ENCODE measurements at regions not wholly inside any gene's neighbourhood (a gene's known extent, or its start where the extent isn't known, plus 50 kb on each side); places are given as distances from the start of the nearest gene placed in this dataset.

DNA sequence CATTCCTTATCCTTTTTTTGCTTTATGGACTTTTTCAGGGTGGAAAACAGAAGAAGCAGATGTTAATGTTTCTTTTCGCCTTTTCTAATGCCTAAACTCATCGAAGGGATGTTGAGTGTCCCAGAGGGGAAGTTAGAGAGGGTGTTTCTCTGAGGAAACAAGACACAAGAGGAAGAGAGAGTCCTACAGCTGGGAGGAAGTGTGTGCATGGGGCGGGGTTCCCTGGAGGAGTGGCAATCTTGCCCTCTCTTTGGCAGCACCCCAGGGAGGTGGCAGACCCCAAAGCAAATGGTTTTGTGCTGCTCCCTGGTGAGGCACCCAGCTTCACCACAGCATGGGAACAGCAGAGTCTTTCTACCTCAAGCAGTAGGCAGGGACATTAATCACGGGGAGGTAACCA lies 377.6 kb downstream of the RND3 start:
- Histone ChIP-seq H3K4me1 (ENCODE audit: control insufficient read depth in 1 of 2, insufficient read depth in 2 of 2, low read depth in 1 of 2, low read length in 1 of 2) (no peaks in the 10 kb centered on the region), H2AFZ (ENCODE audit: low read depth) (no peak overlapping the region), H3K4me3 (ENCODE audit: low read depth in 2 of 2, low read length in 1 of 2) (no peak overlapping the region), H4K20me1 (ENCODE audit: insufficient read depth) (no peaks in the 10 kb centered on the region), H3K27me3 (ENCODE audit: insufficient read depth) (no peaks in the 10 kb centered on the region), H3K36me3 (replicated peaks in 1 of 2; ENCODE audit: control insufficient read depth in 1 of 2, insufficient read depth in 2 of 2, low read length in 1 of 2) (no peaks in the 10 kb centered on the region), H3K4me2 (no peak overlapping the region), H3F3A (replicated peaks; ENCODE audit: insufficient read depth) (no peaks in the 10 kb centered on the region), H3K9me3 (no peaks in the 10 kb centered on the region), H3K27ac (ENCODE audit: low read depth in 2 of 2, low read length in 1 of 2) (no peak overlapping the region), H3K9ac (no peak overlapping the region), H3K79me2 (ENCODE audit: insufficient read depth) (no peaks in the 10 kb centered on the region), H3K9me2 (no peaks in the 10 kb centered on the region)
- WGBS (ENCODE audit: low lambda C conversion rate), result 80% methylated on average over 4 of the region's 4 CpGs
- TF ChIP-seq TCF12 (IDR thresholded peaks at IDR 0.05) (no peak), RXRA (IDR thresholded peaks at IDR 0.05; ENCODE audit: borderline replicate concordance, low read depth) (no peak), PBX3 (IDR thresholded peaks at IDR 0.05) (no peak), CTCF (IDR thresholded peaks at IDR 0.05) (no peak), USF1 (IDR thresholded peaks at IDR 0.05; ENCODE audit: borderline replicate concordance, low read depth) (no peak), MXI1 (IDR thresholded peaks at IDR 0.05; ENCODE audit: low read depth, low read length) (no peak), POLR2AphosphoS5 (IDR thresholded peaks at IDR 0.05; ENCODE audit: low read depth, low read length) (no peak), FOXM1 (IDR thresholded peaks at IDR 0.05; ENCODE audit: low read depth) (no peak), NRF1 (IDR thresholded peaks at IDR 0.05; ENCODE audit: low read depth, low read length) (no peak), GATA2 (CRISPR knock-in tag; IDR thresholded peaks at IDR 0.05) (no peak), YY1 (IDR thresholded peaks at IDR 0.05; ENCODE audit: low read depth) (no peak), FOXJ3 (CRISPR knock-in tag; IDR thresholded peaks at IDR 0.05) (no peak), USF2 (IDR thresholded peaks at IDR 0.05; ENCODE audit: borderline replicate concordance, low read depth, low read length) (no peak), NFIC (IDR thresholded peaks at IDR 0.05; ENCODE audit: borderline replicate concordance) (no peak)
- ChIA-PET CTCF (no interaction called here), POLR2A (no interaction called here)
- DNase-seq, result no peak

GRCh38 chr2:150109028-150109427 lies 378.4 kb downstream of the RND3 start:
- no peaks in the 10 kb centered on the region for H3K27me3 ChIP-seq (ENCODE audit: insufficient read depth)
- no peaks in the 10 kb centered on the region for H3K36me3 ChIP-seq (replicated peaks in 1 of 2; ENCODE audit: control insufficient read depth in 1 of 2, insufficient read depth in 2 of 2, low read length in 1 of 2)
- no peaks in the 10 kb centered on the region for H3K79me2 ChIP-seq (ENCODE audit: insufficient read depth)
- no peaks in the 10 kb centered on the region for H3K4me1 ChIP-seq (ENCODE audit: control insufficient read depth in 1 of 2, insufficient read depth in 2 of 2, low read depth in 1 of 2, low read length in 1 of 2)
- ChIA-PET POLR2A (no interaction called here), CTCF (no interaction called here)
- H2AFZ ChIP-seq (ENCODE audit: low read depth), result no peak overlapping the region
- H3F3A ChIP-seq (replicated peaks; ENCODE audit: insufficient read depth), result no peaks in the 10 kb centered on the region
- DNase-seq, result no peak
- no peak overlapping the region for H3K9ac ChIP-seq
- WGBS (ENCODE audit: low lambda C conversion rate), result 71% methylated on average over 3 of the region's 3 CpGs
- TF ChIP-seq EZH2phosphoT487 (IDR thresholded peaks at IDR 0.05; ENCODE audit: borderline replicate concordance, low read depth) (no peak), SIN3A (IDR thresholded peaks at IDR 0.05; ENCODE audit: borderline replicate concordance, low read depth, low read length) (no peak), FOXJ3 (CRISPR knock-in tag; IDR thresholded peaks at IDR 0.05) (no peak), CTCF (IDR thresholded peaks at IDR 0.05) (no peak), MEF2A (IDR thresholded peaks at IDR 0.05; ENCODE audit: borderline replicate concordance, low read depth) (no peak)
- H3K4me3 ChIP-seq (ENCODE audit: low read depth in 2 of 2, low read length in 1 of 2), result no peak overlapping the region
- no peak overlapping the region for H3K4me2 ChIP-seq
- H3K27ac ChIP-seq (ENCODE audit: low read depth in 2 of 2, low read length in 1 of 2), result no peak overlapping the region
- H4K20me1 ChIP-seq (ENCODE audit: insufficient read depth), result no peaks in the 10 kb centered on the region
- H3K9me3 ChIP-seq, result no peaks in the 10 kb centered on the region
- no peaks in the 10 kb centered on the region for H3K9me2 ChIP-seq
